ENCODE measurements at regions not wholly inside any gene's neighbourhood (a gene's known extent, or its start where the extent isn't known, plus 50 kb on each side); places are given as distances from the start of the nearest gene placed in this dataset.

DNA sequence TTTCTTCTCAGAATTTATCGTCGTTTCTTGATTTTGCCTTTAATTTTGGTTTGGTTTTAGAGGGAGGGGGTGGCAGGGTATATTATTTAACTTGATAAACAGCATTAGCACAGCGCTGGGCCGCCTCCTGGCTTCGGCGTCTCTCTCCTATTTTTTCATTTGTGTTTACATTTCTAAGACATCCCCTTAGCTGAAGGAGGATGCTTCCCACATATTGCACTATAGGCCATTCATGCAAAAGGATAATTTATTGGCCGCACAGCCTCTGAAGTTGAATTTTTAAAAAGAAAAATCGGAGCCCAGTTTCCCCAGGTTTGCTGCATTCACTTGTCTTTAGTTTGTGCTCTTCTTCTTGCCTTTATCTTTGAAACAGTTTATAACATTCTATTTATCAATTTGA is 497.4 kb upstream of the ZFHX3 start:
- intact Hi-C loops (cut with micrococcal nuclease; ENCODE audit: unreplicated experiment), result no loop called here
- H3K4me1 ChIP-seq (ENCODE audit: control insufficient read depth, insufficient read depth, low read length), result no peaks in the 10 kb centered on the region
- no peak for DNase-seq (ENCODE audit: low read depth, low spot score)
- no peak overlapping the region for H2AFZ ChIP-seq (ENCODE audit: control insufficient read depth, low read depth, low read length)
- H3K79me2 ChIP-seq (ENCODE audit: control insufficient read depth, insufficient read depth, low read length), result no peaks in the 10 kb centered on the region
- ChIA-PET CTCF (no interaction called here), POLR2A (no interaction called here), SMC1A (ENCODE audit: uncharacterized antibody, unreplicated experiment) (no interaction called here), RAD21 (ENCODE audit: unreplicated experiment) (interaction anchor here (0.5 kb wide), 1 partner anchor 713 kb away, joined by 4 read pairs; no protein-coding TSS in a partner anchor)
- no peaks in the 10 kb centered on the region for H4K20me1 ChIP-seq (ENCODE audit: control insufficient read depth, insufficient read depth)
- H3K4me3 ChIP-seq, result no peak overlapping the region
- no TSS peak for BruUV-seq (replicated peaks)
- H3K9ac ChIP-seq (ENCODE audit: control insufficient read depth, insufficient read depth, low read length), result no peak overlapping the region
- H3K36me3 ChIP-seq (ENCODE audit: control insufficient read depth in 2 of 2, insufficient read depth in 2 of 2, low read length in 1 of 2), result no peaks in the 10 kb centered on the region
- H3K27me3 ChIP-seq (replicated peaks in 1 of 2; ENCODE audit: control insufficient read depth in 2 of 2, insufficient read depth in 2 of 2, low read length in 1 of 2), result peaks cover 5% of the 10 kb centered on the region in 2 experiments; a peak in 2 of 4 replicates
- ATAC-seq, result no peak
- H3K27ac ChIP-seq (ENCODE audit: control insufficient read depth, insufficient read depth), result no peak overlapping the region
- TF ChIP-seq TCF12 (IDR thresholded peaks at IDR 0.05; ENCODE audit: low read depth, low read length) (no peak), CBX3 (IDR thresholded peaks at IDR 0.05; ENCODE audit: borderline replicate concordance, low read depth) (no peak), RCOR1 (conservative IDR thresholded peaks at IDR 0.05; ENCODE audit: low read depth, low read length) (no peak), WRNIP1 (IDR thresholded peaks at IDR 0.05; ENCODE audit: borderline replicate concordance, low read depth, low read length) (no peak), PAX5 (IDR thresholded peaks at IDR 0.05; ENCODE audit: borderline replicate concordance, low read depth, low read length) (no peak), IKZF2 (IDR thresholded peaks at IDR 0.05) (no peak), CHD4 (IDR thresholded peaks at IDR 0.05) (no peak), BRCA1 (IDR thresholded peaks at IDR 0.05; ENCODE audit: low read depth, low read length) (no peak)
- TF ChIP-seq, protein P1, sequence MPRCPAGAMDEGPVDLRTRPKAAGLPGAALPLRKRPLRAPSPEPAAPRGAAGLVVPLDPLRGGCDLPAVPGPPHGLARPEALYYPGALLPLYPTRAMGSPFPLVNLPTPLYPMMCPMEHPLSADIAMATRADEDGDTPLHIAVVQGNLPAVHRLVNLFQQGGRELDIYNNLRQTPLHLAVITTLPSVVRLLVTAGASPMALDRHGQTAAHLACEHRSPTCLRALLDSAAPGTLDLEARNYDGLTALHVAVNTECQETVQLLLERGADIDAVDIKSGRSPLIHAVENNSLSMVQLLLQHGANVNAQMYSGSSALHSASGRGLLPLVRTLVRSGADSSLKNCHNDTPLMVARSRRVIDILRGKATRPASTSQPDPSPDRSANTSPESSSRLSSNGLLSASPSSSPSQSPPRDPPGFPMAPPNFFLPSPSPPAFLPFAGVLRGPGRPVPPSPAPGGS (IDR thresholded peaks at IDR 0.05; ENCODE audit: borderline replicate concordance, insufficient read depth, low read depth, low read length, poor library complexity, severe bottlenecking), result no peak
- TF ChIP-seq, protein P2, sequence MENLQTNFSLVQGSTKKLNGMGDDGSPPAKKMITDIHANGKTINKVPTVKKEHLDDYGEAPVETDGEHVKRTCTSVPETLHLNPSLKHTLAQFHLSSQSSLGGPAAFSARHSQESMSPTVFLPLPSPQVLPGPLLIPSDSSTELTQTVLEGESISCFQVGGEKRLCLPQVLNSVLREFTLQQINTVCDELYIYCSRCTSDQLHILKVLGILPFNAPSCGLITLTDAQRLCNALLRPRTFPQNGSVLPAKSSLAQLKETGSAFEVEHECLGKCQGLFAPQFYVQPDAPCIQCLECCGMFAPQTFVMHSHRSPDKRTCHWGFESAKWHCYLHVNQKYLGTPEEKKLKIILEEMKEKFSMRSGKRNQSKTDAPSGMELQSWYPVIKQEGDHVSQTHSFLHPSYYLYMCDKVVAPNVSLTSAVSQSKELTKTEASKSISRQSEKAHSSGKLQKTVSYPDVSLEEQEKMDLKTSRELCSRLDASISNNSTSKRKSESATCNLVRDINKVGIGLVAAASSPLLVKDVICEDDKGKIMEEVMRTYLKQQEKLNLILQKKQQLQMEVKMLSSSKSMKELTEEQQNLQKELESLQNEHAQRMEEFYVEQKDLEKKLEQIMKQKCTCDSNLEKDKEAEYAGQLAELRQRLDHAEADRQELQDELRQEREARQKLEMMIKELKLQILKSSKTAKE (IDR thresholded peaks at IDR 0.05; ENCODE audit: low read depth, poor library complexity, severe bottlenecking), result no peak
- in situ Hi-C loops (cut with MboI), result no loop called here
- FAIRE-seq, result no peak
- WGBS (ENCODE audit: insufficient coverage, insufficient replicate concordance, low lambda C conversion rate, missing lambda C conversion rate), result 30% methylated on average over 8 of the region's 8 CpGs
- no peaks in the 10 kb centered on the region for H3K9me3 ChIP-seq (replicated peaks; ENCODE audit: control insufficient read depth, insufficient read depth, low read length)
- no peak overlapping the region for H3K4me2 ChIP-seq (ENCODE audit: control insufficient read depth, insufficient read depth)
